ENCODE measurements at regions not wholly inside any gene's neighbourhood (a gene's known extent, or its start where the extent isn't known, plus 50 kb on each side); places are given as distances from the start of the nearest gene placed in this dataset.

GRCh38 chr21:15283789-15284188 lies 219.0 kb upstream of the NRIP1 start:
- Histone ChIP-seq H3K4me3 (no peak overlapping the region), H3K9me3 (peaks cover 0 to 11% of the 10 kb centered on the region in 2 donors), H3K27me3 (no peaks in the 10 kb centered on the region), H3K27ac (no peak overlapping the region), H3K36me3 (no peaks in the 10 kb centered on the region), H3K4me1 (no peaks in the 10 kb centered on the region)
- intact Hi-C loops (cut with DNase I; ENCODE audit: low total_unique reads): loop anchor here (10.0 kb wide), 1 partner anchor 491 kb away; no protein-coding TSS in a partner anchor
- TF ChIP-seq POLR2AphosphoS5 (IDR thresholded peaks at IDR 0.05) (no peak), POLR2A (IDR thresholded peaks at IDR 0.05) (no peak), CTCF (IDR thresholded peaks at IDR 0.05) (no peak)
- DNase-seq (ENCODE audit: low spot score in 2 of 2): no peak

- Histone ChIP-seq H3K27ac (no peak overlapping the region), H3K9me3 (peaks cover 0 to 11% of the 10 kb centered on the region in 2 donors), H3K4me1 (no peaks in the 10 kb centered on the region), H3K27me3 (no peaks in the 10 kb centered on the region), H3K36me3 (no peaks in the 10 kb centered on the region), H3K4me3 (no peak overlapping the region)
- no peak for DNase-seq (ENCODE audit: low spot score in 2 of 2)
- intact Hi-C loops (cut with DNase I; ENCODE audit: low total_unique reads): loop anchor here (10.0 kb wide), 1 partner anchor 489 kb away; no protein-coding TSS in a partner anchor
- TF ChIP-seq CTCF (IDR thresholded peaks at IDR 0.05) (no peak), POLR2A (IDR thresholded peaks at IDR 0.05) (no peak), POLR2AphosphoS5 (IDR thresholded peaks at IDR 0.05) (no peak)
Observed at GRCh38 chr21:15285556-15285955, 220.8 kb upstream of the NRIP1 start.

GRCh38 chr21:15289246-15289645 lies 224.4 kb upstream of the NRIP1 start:
- no peak for DNase-seq (ENCODE audit: low spot score in 2 of 2)
- no peaks in the 10 kb centered on the region for H3K36me3 ChIP-seq
- H3K27me3 ChIP-seq: no peaks in the 10 kb centered on the region
- no peak overlapping the region for H3K27ac ChIP-seq
- H3K4me3 ChIP-seq: no peak overlapping the region
- intact Hi-C loops (cut with DNase I; ENCODE audit: low total_unique reads): loop anchor here (10.0 kb wide), 1 partner anchor 486 kb away; no protein-coding TSS in a partner anchor
- H3K9me3 ChIP-seq: no peaks in the 10 kb centered on the region
- no peaks in the 10 kb centered on the region for H3K4me1 ChIP-seq
- TF ChIP-seq POLR2A (IDR thresholded peaks at IDR 0.05) (no peak), POLR2AphosphoS5 (IDR thresholded peaks at IDR 0.05) (no peak), CTCF (IDR thresholded peaks at IDR 0.05) (no peak)

DNA sequence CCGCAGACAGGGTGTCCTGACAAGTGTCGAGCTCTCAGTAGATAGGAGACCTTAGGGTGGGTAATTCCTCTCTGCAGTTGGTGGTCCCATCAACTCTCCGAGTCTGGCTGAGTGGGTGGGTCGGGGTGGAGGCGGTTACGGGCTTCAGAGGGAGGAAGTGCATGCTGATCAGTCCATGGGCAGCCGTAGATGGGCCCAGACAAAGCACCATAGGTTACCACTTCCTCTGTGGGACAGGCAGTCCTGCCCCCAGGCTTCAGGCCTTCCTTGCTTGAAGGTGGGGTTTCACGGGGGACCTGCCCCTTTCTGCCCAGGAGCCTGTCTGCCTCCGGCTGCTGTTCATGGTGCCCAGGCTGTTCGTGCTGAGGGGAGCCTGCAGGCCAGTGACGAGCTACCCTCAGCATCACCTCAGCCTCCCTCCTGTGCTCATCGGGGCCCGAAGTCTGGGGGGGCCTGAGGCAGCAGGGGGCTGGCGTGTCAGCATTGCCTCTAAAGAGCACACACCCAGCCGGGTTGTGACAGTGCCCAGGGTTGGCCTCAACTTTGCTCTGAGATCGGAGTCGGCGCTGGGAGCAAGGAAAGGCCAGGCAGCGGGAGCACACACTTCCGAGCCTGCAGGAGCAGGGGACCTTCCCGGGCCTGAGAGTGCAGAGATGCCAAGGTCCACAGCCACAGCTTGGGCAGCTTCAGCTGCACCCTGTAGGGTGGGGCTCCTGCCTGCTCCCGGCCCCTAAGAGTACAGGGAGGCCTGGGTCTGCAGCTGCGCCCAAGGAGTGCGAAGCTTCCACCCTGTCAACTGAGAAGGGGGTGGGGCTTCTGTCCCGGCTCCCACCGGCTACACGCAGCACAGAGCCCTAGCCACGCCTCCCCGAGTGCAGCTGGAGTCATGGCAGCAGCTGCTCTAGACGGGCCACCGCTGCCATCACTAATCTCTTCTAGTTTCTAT lies 225.4 kb upstream of the NRIP1 start:
- Histone ChIP-seq H3K4me3 (no peak overlapping the region), H3K27ac (no peak overlapping the region), H3K9me3 (no peaks in the 10 kb centered on the region), H3K4me1 (no peaks in the 10 kb centered on the region), H3K36me3 (no peaks in the 10 kb centered on the region), H3K27me3 (no peaks in the 10 kb centered on the region)
- TF ChIP-seq POLR2A (IDR thresholded peaks at IDR 0.05): no peak
- no peak for TF ChIP-seq POLR2AphosphoS5 (IDR thresholded peaks at IDR 0.05)
- TF ChIP-seq CTCF (IDR thresholded peaks at IDR 0.05): no peak
- intact Hi-C loops (cut with DNase I; ENCODE audit: low total_unique reads): loop anchor here (10.0 kb wide), 1 partner anchor 485 kb away; no protein-coding TSS in a partner anchor
- no peak for DNase-seq (ENCODE audit: low spot score in 2 of 2)

DNA sequence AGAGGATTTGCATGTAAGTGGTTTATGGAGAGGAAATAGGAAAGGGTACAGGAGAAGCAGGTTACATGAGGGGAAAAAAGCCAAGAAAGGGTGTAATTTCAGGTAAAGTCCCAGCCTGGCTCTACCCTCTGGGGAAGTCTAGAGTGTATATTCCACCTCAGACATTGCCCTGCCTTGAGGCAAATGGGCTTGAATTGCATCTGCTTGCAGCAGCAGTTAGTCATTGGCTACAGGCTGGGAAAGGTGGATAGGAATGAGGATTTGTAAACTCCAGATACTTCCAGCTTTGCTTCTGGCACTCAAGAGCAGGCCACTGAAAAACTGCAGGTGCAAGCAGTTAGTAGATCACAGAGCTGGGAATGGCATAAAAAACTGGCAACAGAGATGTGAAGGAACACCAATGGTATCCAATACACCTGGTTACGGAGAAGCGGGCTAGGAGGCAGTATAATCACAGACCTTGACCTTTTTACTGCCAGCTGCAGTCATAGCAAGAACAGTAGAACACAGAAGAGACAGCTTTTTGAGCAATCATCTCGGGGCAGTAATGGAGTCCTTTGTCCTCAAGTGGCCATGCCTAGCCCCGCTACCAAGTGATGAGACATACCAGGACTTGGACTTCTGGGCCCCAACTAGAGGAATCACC lies 226.9 kb upstream of the NRIP1 start:
- Histone ChIP-seq H3K9me3 (no peaks in the 10 kb centered on the region), H3K4me3 (no peak overlapping the region), H3K27ac (no peak overlapping the region), H3K4me1 (no peaks in the 10 kb centered on the region), H3K36me3 (no peaks in the 10 kb centered on the region), H3K27me3 (no peaks in the 10 kb centered on the region)
- TF ChIP-seq CTCF (IDR thresholded peaks at IDR 0.05) (no peak), POLR2AphosphoS5 (IDR thresholded peaks at IDR 0.05) (no peak), POLR2A (IDR thresholded peaks at IDR 0.05) (no peak)
- intact Hi-C loops (cut with DNase I; ENCODE audit: low total_unique reads): loop anchor here (2.0 kb wide), 1 partner anchor 55 kb away; no protein-coding TSS in a partner anchor
- no peak for DNase-seq (ENCODE audit: low spot score in 2 of 2)

All from breast epithelium (tissue), 4 donors.